ENCODE measurements at regions not wholly inside any gene's neighbourhood (a gene's known extent, or its start where the extent isn't known, plus 50 kb on each side); places are given as distances from the start of the nearest gene placed in this dataset.
"Not testable (repeated sequence)": the region's sequence is repeated elsewhere in the genome, so short reads cannot be mapped to it uniquely, and the experiment has no call there.

- Mint-ChIP-seq H3K4me1 (ENCODE audit: unreplicated experiment) (no peaks in the 10 kb centered on the region), H3K27ac (ENCODE audit: unreplicated experiment) (no peak overlapping the region), H3K4me3 (ENCODE audit: unreplicated experiment) (no peak overlapping the region), H3K27me3 (ENCODE audit: unreplicated experiment) (peaks cover 17% of the 10 kb centered on the region), H3K9me3 (ENCODE audit: unreplicated experiment) (no peaks in the 10 kb centered on the region), H3K36me3 (ENCODE audit: unreplicated experiment) (no peaks in the 10 kb centered on the region)
- DNase-seq (ENCODE audit: extremely low spot score, unreplicated experiment): peak; percentile 32
- TF ChIP-seq, protein P1, sequence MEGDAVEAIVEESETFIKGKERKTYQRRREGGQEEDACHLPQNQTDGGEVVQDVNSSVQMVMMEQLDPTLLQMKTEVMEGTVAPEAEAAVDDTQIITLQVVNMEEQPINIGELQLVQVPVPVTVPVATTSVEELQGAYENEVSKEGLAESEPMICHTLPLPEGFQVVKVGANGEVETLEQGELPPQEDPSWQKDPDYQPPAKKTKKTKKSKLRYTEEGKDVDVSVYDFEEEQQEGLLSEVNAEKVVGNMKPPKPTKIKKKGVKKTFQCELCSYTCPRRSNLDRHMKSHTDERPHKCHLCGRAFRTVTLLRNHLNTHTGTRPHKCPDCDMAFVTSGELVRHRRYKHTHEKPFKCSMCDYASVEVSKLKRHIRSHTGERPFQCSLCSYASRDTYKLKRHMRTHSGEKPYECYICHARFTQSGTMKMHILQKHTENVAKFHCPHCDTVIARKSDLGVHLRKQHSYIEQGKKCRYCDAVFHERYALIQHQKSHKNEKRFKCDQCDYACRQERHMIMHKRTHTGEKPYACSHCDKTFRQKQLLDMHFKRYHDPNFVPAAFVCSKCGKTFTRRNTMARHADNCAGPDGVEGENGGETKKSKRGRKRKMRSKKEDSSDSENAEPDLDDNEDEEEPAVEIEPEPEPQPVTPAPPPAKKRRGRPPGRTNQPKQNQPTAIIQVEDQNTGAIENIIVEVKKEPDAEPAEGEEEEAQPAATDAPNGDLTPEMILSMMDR (IDR thresholded peaks at IDR 0.05): no peak
Observed at GRCh38 chr10:78467496-78468106, 433.9 kb downstream of the RPS24 start.

DNA sequence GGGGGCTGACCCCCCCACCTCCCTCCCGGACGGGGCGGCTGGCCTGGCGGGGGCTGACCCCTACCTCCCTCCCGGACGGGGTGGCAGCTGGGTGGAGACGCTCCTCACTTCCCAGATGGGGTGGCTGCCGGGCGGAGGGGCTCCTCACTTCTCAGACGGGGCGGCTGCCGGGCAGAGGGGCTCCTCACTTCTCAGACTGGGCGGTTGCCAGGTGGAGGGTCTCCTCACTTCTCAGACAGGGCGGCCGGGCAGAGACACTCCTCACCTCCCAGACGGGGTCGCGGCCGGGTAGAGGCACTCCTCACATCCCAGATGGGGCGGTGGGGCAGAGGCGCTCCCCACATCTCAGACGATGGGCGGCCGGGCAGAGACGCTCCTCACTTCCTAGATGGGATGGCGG is 435.1 kb downstream of the RPS24 start:
- not testable (repeated sequence) for H3K36me3 Mint-ChIP-seq (ENCODE audit: unreplicated experiment); H3K4me1 Mint-ChIP-seq (ENCODE audit: unreplicated experiment)

DNA sequence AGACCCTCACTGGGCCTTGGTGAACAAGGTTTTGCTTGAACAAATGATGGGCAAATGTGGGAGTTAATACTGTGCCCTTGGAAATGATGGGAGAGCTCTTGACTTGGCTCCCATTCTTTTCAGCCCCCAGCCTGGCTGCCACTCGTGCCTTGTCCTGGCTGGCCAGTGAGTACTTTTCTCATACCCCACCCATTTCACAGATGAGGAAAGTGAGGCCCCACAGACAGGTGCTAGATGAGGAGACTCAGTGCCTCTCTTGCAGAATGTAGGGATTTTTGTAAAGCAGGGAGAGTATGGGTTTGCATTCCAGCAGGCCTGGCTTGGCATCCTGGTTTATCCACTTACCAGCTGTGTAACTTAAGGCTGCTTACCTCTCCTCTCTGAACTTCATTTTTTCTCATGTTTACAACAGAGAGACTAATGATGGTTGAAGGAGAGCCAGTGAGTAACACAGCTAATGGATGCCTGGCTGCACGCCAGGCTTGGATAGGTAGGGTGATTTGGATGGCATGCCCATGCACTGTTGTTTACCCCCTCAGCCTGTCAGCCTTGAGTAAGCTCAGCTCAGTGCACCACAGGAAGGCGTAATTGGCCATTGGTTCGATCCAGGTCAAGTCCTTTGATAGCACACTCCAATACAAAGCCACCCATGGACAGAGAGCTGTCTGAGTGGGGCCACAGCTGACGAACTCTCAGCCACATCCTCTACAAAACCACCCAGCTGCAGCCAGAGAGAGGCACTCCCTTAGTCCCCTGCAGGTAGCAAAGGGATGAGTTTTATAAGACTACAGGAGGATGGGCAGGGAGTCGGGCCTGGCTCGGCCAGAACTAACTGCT is 436.8 kb downstream of the RPS24 start:
- Mint-ChIP-seq H3K27me3 (ENCODE audit: unreplicated experiment) (peaks cover 21% of the 10 kb centered on the region), H3K27ac (ENCODE audit: unreplicated experiment) (no peak overlapping the region), H3K4me1 (ENCODE audit: unreplicated experiment) (no peaks in the 10 kb centered on the region), H3K36me3 (ENCODE audit: unreplicated experiment) (peaks cover 2% of the 10 kb centered on the region), H3K9me3 (ENCODE audit: unreplicated experiment) (no peaks in the 10 kb centered on the region), H3K4me3 (ENCODE audit: unreplicated experiment) (no peak overlapping the region)
- TF ChIP-seq, protein P1 (IDR thresholded peaks at IDR 0.05): no peak
- peak; percentile 59 for DNase-seq (ENCODE audit: extremely low spot score, unreplicated experiment)

More for the DNA sequence above, 435.1 kb downstream of the RPS24 start:
- not testable (repeated sequence) for H3K9me3 Mint-ChIP-seq (ENCODE audit: unreplicated experiment); H3K27ac Mint-ChIP-seq (ENCODE audit: unreplicated experiment); H3K4me3 Mint-ChIP-seq (ENCODE audit: unreplicated experiment)
- H3K27me3 Mint-ChIP-seq (ENCODE audit: unreplicated experiment): peaks cover 18% of the 10 kb centered on the region
- DNase-seq (ENCODE audit: extremely low spot score, unreplicated experiment): peak; percentile 60

DNA sequence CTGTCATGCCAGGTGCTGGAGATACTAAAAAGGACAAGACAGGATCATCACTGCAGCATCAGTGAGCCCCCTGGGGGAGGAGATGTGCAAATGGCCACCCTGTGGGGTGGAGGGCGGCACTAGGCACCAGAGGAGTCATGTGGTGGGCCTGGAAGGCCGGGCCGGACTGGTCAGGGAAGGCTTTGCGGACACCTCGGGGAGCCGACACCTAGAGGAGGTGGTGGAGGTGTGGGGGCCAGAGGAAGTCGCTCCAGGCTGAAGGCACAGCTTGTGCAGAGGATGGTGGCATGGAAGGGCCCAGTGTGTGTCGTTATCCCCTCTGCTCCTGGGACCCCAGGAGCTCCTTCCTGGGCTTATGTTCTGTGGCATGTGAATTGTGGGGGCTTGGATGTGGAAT is 437.7 kb downstream of the RPS24 start:
- TF ChIP-seq, protein P1 (IDR thresholded peaks at IDR 0.05): no peak
- H3K27me3 Mint-ChIP-seq (ENCODE audit: unreplicated experiment): peaks cover 28% of the 10 kb centered on the region
- peaks cover 2% of the 10 kb centered on the region for H3K36me3 Mint-ChIP-seq (ENCODE audit: unreplicated experiment)
- no peak overlapping the region for H3K27ac Mint-ChIP-seq (ENCODE audit: unreplicated experiment)
- no peaks in the 10 kb centered on the region for H3K9me3 Mint-ChIP-seq (ENCODE audit: unreplicated experiment)
- peak; percentile 83 for DNase-seq (ENCODE audit: extremely low spot score, unreplicated experiment)
- no peaks in the 10 kb centered on the region for H3K4me1 Mint-ChIP-seq (ENCODE audit: unreplicated experiment)
- H3K4me3 Mint-ChIP-seq (ENCODE audit: unreplicated experiment): no peak overlapping the region

GRCh38 chr10:78471723-78472550 is 438.3 kb downstream of the RPS24 start:
- peaks cover 2% of the 10 kb centered on the region for H3K36me3 Mint-ChIP-seq (ENCODE audit: unreplicated experiment)
- no peaks in the 10 kb centered on the region for H3K4me1 Mint-ChIP-seq (ENCODE audit: unreplicated experiment)
- DNase-seq (ENCODE audit: extremely low spot score, unreplicated experiment): peak; percentile 70
- no peak overlapping the region for H3K27ac Mint-ChIP-seq (ENCODE audit: unreplicated experiment)
- peaks cover 34% of the 10 kb centered on the region for H3K27me3 Mint-ChIP-seq (ENCODE audit: unreplicated experiment)
- no peaks in the 10 kb centered on the region for H3K9me3 Mint-ChIP-seq (ENCODE audit: unreplicated experiment)
- H3K4me3 Mint-ChIP-seq (ENCODE audit: unreplicated experiment): no peak overlapping the region
- TF ChIP-seq, protein P1 (IDR thresholded peaks at IDR 0.05): no peak
